Urothelium cell line (cell line): ENCODE measurements at regions not wholly inside any gene's neighbourhood (a gene's known extent, or its start where the extent isn't known, plus 50 kb on each side); places are given as distances from the start of the nearest gene placed in this dataset.

Experiments used
- DNase-seq: peaks from one replicate; pipeline ENCODE4 v3.0.0; 2011; ENCODE audit warnings: low spot score, mixed read lengths
- FAIRE-seq: peaks from 2 replicates; lab custom pipeline; 2011; peaks lifted over from hg19 to GRCh38; lab: Jason Lieb, UNC

DNA sequence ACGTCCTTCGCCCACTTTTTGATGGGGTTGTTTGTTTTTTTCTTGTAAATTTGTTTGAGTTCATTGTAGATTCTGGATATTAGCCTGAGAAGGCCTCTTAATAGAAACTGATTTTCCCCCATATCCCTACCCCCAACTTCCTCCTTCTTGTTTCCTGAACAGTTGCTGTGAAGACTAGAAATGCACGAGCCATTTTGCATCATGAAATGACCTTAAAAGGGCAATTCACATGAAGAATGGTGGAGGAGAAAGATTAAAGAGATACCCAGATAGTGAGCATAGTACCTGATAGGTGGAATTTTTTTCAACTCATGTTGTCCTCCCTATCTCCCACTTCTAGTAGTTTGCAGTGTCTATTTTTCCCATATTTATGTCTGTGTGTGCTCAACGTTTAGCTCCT is 55.2 kb upstream of the KCNH8 start:
- FAIRE-seq (no peak), DNase-seq (no peak)

DNA sequence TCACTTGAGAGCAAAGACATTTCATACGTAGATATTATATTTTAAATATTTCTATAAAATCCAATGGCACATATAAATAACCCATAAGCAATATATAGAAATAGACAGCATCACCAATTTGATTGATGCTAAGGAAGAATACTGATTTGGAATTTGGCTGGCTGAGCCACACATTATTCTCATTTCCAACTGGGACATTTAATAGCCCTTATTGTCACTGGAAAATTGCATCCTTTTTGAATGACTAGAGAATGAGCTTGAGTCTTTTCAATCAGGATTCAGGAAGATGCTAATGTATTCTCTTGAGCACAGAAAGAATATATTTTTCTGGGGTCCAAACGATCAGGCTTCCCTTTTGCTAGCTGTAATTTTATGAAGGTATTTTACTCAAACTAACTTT is 70.9 kb upstream of the KCNH8 start:
- FAIRE-seq: no peak
- DNase-seq: no peak

DNA sequence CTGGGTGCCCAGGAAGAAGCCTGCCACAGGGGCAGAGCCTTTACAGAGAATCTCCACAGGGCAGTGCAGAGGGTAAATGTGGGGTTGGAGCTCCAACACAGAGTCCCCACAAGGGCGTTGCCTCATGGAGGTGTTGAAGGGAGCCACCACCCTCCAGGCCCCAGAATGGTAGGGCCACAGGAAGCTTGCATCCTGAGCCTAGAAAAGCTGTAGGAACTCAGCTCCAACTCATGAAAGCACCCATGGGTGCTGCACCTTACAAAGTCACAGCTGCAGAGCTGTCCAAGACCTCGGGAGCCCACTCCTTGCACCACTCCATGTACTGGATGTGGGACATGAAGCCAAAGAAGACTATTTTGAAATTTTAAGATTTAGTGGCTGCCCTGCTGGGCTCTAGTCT is 73.3 kb upstream of the KCNH8 start:
- no peak for FAIRE-seq

DNA sequence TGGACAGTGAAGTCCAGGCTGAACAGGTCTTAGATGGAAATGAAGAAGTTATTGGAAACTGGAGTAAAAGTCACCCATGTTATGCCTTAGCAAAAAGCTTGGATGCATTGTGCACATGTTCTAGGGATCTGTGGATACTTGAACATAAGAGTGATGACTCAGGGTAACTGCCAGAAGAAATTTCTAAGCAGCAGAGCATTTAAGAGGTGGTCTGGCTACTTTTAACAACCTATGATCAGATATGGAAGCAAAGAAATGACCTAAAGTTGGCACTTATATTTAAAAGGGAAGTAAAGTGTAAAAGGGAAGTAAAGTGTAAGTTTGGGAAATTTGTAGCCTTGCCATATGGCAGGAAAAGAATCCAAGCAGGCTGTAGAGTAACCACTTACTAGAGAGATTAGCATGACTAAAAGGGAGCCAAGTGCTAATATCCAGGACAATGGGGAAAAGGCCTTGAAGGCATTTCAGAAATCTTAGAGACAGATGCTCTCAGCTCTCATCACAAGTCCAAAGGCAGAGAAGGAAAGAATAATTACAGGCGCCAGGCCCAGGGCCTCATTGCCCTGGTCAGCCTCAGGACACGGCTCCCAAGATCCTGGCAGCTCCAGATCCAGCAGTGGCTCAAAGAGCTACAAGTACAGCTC is 73.9 kb upstream of the KCNH8 start:
- no peak for DNase-seq
- FAIRE-seq: no peak

More for the DNA sequence above, 73.3 kb upstream of the KCNH8 start:
- DNase-seq: no peak

DNA sequence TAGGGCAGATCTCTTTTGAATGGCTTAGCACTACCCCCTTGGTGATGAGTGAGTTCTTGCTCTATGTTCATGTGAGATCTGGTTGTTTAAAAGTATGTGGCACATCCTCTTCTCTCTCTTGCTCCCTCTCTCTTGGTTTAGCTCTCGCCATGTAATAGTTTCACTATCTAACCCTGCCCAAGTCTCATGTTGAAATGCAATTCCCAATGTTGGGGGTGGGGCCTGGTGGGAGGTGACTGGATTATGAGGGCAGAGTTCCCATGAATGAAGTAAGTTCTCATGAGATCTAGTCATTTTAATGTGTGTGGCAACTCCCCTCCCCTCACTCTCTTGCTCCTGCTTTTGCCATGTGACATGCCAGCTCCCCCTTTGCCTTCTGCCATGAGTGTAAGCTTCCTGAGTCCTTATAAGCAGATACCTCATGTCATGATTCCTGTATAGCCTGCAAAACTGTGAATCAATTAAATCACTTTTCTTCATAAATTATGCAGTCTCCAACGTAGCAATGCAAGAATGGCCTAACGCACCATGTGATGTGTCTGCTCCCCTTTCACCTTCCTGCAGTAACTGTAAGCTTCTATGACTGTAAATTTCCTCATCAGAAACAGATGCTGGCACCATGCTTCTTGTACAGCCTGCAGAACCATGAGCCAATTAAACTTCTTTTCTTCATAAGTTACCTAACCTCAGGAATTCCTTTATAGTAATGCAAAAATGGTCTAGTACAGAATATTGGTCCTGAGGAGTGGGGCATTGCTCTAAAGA is 74.8 kb upstream of the KCNH8 start:
- no peak for DNase-seq
- FAIRE-seq: no peak

DNA sequence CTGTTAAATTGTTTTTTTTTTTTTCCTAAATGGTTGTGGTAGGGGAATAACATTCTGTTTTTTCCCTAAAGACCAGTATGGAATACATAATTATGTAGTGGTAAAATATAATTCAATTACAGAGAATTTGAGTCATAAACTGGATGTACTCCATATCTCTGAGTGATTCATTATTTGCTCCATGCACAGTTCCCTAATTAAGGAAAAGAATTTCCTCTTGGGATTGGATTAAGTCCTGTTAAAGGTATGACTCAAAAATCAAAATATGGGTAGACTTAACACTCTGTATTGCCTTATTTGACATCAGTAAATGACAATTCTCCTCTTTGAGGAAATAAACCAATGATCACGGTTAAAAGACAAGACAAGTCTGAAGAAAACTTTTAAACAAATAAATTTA is 78.0 kb upstream of the KCNH8 start:
- FAIRE-seq (no peak), DNase-seq (no peak)

DNA sequence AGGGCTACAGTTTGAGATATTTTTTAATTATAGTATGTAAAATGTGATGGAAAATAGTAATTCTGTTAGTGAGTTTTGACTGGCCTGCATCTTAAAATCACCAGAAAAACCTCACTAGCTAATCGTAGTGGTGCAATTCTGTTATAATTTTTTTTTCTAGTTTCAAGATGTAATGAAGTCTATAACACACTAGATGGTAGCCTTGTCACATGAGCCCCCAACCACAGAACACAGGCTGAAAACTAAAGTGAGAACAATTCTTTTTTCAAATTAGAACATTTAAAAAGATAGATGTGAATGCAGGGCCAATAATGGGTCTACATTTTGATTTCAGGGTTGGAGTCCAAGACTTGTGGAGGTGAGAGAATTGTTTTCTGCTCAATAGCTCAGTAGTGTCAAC is 83.3 kb upstream of the KCNH8 start:
- DNase-seq: peak; percentile 14

DNA sequence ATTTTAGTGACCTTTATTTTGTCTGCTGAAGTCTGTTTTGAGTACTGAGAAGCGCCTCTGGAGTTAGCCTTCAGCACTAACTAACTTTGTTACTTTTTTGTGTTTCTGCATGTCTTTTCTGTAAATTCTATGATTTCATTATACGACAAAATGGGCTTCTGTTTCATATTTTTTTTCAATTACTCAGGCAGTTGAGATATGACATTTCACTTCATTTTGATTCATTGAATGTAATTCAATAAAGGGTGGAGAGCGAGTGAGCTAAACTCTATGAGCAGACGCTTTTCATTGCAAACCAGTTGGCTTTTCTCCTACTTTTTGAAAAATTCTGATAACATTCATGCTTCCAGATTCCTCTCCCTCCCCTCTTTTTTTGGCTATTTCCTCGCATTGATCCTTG is 84.4 kb upstream of the KCNH8 start:
- DNase-seq (no peak), FAIRE-seq (no peak)

More for the DNA sequence above, 83.3 kb upstream of the KCNH8 start:
- FAIRE-seq: no peak

DNA sequence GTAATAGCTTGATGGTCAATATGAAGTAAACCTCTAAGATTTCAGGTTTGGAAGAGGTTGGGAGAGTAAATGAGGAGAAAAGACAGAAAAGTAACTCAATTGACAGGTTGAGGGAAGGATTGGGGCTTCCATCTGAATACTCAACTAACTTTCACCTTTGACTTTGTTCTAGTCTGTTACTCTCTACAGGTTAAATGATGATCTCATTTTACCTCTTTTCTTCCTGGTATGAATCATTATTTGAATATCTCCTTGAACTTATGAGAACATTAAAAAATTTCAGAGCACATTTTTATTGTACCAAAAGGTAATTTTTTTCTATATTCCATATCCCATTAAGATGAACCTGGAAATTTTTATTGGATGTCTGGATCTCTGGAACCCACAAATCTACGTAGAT is 87.9 kb upstream of the KCNH8 start:
- FAIRE-seq: no peak

DNA sequence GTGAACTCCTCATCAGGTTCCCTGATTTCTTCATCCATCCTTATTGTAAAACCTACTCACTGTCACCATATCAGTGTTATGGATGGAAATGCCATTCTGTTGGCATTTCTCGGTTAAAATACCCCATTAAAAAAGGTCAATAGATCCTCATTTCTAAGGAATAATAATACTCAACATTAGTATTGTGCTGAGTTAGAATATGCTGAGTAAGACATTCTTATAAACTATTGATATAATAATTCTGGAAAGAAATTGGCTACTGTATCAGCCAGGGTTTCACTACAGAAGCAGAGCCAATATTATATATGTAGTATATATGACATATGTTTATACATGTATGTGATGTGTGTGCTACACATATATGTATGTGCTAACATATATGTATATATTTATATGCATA is 95.4 kb upstream of the KCNH8 start:
- FAIRE-seq: no peak

More for the DNA sequence above, 87.9 kb upstream of the KCNH8 start:
- no peak for DNase-seq

DNA sequence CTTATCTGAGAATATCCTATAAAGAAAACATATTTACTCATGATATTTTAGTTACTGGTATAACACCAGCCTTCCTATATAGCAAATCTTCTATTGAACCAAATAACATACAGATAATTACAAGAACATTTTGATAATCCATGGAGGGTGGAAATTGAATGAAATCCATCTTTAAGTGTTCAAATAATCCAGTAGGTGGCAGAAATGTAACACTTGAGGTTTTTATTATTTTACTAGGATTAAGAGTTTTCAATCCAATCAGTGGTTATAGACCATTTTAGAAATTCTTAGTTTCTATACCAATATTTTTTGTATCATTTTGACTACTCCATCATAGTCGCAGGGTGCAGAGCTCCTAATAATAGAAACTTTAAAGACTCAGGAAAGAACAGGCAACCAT is 101.9 kb upstream of the KCNH8 start:
- DNase-seq: no peak
- FAIRE-seq: no peak

More for the DNA sequence above, 95.4 kb upstream of the KCNH8 start:
- no peak for DNase-seq

DNA sequence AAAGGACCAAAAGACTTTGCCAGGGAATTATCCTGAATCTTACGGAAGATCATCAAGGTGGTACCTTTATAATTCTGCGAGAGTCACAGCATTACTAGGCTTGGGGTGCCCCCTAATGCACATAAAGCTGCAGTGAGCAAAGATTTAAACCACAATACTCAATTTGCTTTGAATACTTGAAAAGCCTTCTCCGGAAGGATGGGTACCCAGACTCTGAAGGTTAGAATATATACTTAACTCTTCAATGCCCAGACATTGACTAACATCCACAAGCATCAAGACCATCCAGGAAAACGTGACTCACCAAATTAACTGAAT is 117.8 kb upstream of the KCNH8 start:
- FAIRE-seq (no peak), DNase-seq (no peak)

DNA sequence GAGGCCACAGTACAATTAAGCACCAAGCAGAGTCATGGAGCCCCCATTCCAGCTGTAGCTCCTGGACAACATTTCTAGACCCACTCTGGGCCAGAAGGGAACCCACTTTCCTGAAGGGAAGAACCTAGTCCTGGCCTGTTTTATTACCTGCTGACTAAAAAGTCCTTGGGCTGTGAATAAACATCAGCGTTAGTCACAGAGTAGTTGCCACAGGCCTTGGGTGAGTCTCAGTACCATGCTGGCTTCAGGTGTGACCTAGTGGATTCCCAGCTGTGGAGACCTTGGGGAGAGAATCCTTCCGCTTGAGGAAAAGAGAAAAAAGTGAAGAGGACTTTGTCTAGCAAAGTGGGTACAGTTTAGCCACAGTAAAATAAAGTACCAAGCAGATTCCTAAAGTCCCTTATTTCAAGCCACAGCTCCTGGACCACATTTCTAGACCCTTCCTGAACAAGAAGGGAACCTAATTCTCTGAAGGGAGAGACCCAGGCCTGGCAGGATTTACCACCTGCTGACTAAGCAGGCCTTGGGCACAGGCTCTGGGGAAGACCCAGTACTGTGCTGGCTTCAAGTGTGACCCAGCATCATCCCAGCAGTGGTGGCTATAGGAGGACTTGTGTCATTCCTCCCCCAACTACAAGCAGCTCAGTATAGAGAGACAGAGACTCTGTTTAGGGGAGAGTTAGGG is 118.3 kb upstream of the KCNH8 start:
- DNase-seq (no peak), FAIRE-seq (no peak)

DNA sequence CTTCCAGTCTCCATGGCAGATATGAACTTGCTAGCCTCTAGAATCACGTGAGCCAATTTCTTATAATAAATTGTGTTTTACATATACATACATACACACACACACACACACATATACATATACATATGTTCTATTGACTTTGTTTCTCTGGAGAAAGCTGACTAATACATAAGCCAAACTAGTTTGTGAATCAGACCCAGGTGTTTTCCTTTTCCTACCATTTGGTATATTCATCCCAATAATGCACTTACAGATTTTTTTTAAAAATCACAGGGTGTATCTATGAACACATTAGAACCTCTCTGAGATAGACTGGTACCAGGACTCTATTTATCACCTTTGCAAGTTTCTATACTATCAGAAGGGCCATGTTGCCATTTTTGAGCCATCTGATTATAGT is 122.9 kb upstream of the KCNH8 start:
- FAIRE-seq (no peak), DNase-seq (no peak)

DNA sequence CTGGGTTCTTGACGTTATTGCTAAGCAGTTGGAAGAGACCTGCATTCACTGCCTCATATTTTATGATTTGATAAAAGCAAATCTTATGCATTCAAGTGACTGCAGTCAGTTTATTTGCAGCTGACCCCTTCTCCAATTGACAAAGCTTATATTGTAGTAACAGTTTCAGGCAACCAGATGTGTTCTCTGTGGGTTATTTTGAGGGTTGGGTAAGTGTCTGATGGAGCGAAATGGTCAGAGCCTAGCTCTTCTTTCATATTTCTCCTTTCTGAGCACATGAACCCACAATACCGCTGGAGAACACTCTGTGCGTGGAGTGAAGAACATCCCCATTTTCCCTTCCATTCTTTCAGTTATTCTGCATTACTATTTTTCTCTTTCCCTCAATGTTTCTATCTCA is 125.8 kb upstream of the KCNH8 start:
- FAIRE-seq: no peak
- no peak for DNase-seq

DNA sequence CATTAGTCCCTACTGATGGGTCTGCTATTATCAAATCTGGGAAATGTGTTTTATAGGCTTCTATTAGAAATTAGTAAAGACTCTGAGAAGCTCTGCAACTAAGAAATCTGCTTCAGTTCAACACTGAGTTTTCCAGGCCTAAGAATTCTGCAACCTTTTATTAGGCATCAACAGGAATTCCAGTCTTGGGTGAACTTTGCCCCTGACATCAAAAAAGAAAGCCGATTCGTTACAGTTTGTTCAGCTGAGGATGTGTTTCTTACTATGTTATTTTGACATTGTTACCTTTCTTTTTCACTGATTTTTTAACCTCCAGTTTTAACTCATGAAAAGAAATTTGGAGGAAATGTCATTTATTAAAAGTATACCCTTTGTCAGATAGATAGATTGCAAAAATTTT is 131.5 kb upstream of the KCNH8 start:
- DNase-seq (no peak), FAIRE-seq (no peak)

DNA sequence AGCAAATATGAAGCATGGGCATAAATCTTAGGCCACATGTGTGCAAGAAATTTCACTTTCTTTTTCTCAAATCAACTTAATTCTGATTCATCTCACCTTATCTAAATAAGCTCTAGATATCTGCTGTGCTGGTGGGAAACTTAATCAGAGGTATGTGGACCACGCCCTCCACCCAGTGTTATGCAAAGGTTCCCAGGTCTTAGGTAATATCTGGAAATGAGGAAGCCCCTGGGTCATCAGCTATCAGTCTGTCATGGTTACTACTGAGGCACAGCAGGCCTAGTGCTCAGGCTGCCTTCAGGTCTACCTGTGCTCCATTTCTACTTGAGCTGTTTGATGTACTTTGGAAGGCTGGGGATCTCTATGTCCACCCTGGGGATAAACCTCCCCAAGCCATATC is 134.4 kb upstream of the KCNH8 start:
- FAIRE-seq: no peak
- no peak for DNase-seq

DNA sequence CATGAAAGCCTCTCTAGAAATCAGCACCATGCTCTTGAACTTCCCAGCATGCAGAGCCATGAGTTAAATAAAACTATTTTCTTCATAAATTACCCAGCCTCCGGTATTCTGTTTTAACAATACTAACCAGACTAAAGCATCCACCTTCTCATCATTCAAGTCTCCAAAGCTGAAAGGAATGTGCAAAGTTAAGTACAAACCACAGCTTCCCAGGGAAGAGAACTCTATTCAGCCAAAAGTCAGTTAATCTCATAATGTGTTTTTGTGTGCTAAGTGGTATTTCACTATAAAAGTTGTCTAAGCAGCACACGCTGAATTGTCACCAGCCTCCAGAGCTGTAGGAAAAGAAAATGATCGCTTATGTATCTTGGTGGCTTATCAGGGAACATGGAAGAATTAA is 135.5 kb upstream of the KCNH8 start:
- FAIRE-seq (no peak), DNase-seq (no peak)

DNA sequence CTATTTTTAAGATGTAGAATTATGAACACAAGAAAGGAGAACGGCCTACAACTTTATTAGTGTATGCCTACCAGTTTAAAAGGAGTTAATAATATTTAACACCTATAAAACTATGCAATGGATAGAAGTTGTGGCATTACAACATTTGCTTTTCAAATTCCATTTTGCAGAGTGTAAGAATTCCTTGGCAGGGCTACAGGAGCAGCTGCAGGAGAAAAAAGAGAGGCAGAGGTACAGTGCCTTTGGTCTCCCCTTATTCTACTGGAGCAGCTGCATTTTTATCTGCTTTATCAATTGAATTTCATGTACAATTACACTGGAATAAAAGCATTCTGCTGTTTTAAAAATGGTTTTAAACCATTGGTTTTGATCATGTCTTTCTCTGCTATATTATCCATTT is 145.7 kb upstream of the KCNH8 start:
- DNase-seq (no peak), FAIRE-seq (no peak)

DNA sequence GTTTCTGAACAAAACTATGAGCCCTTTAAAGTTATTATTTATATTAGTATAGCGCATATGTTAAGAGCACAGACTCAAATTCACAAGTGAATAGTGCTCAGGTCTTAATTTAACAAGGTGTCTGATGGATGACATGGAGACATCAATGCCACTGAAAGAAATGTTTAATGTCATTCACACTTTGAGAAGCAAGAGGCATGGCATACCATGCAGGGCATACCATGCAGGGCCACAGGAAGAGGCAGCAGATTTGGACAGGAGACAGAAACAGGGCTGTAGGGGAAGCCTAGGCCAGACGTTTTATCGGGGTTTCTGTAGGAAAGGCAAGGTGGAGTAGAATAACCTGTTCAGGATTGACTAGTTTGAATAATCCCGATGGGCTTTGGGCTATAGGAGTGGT is 150.2 kb upstream of the KCNH8 start:
- FAIRE-seq: no peak
- no peak for DNase-seq

DNA sequence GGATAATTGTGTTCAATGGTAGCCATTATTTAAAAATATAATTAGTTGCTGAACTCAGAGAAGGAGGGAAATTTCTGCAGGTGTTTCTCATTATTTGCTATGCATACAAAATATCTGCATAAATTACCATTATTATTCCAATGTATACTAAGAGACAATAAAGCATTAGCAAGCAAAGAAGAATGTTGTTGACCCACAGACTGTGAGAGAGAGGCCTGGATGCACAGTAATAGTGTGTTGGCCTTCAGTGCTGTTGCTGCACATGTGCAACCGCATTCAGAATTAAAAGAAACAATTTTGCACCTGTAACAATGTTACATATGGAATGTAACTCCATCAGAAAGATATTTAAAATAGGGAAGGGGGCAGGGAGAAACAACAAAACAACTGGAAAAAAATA is 155.6 kb upstream of the KCNH8 start:
- no peak for DNase-seq
- FAIRE-seq: no peak

DNA sequence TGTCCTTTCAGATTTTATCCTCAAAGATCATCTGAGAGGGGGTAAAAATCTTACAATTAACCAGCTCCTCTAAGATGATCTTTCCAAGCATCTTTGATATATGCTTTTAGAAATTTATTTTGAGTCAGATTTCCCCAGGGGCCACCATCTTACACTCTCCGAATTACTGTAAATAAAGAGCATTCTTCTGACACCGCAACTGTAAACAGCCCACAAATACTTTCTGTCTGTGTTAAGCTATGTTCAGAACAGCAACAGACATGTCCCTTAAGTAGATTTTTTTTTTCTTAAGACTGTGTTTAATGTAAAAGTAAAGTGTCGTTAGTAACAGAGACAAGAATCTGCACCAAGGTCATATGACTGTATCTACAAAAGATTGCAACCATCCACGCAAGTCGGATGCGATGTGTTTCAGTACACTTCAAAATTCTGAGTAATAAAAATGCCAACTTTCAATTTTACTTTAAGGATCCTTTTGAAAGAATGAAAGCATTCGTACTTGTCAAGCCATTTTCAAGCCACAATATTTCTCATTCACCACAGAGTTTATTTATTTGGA is 159.0 kb upstream of the KCNH8 start:
- DNase-seq (no peak), FAIRE-seq (no peak)
